HL-60 (cell line): ENCODE measurements at regions not wholly inside any gene's neighbourhood (a gene's known extent, or its start where the extent isn't known, plus 50 kb on each side); places are given as distances from the start of the nearest gene placed in this dataset.
"Not testable (repeated sequence)": the region's sequence is repeated elsewhere in the genome, so short reads cannot be mapped to it uniquely, and the experiment has no call there.

Source experiments
- DNase-seq, 2 experiments: peaks; one replicate each; pipeline ENCODE4 v3.0.0-alpha.2; 2010 to 2020; ENCODE audit warnings: low read depth in 1 of 2, low spot score in 1 of 2
- H3K27ac ChIP-seq: fragments of 250-450 bp; sonication (Bioruptor Pico); replicated peaks from 2 replicates; pipeline ENCODE4 v1.5.1; 2020; ENCODE audit warnings: mild to moderate bottlenecking, moderate library complexity
- H3K27me3 ChIP-seq: fragments of 250-450 bp; sonication (Bioruptor Pico); 2 replicates; pipeline ENCODE4 v1.5.1; 2021; ENCODE audit warnings: mild to moderate bottlenecking, moderate library complexity; ENCODE audit not compliant: insufficient read depth, poor library complexity, severe bottlenecking
- H3K4me3 ChIP-seq: replicated peaks from 2 replicates; pipeline ENCODE4 v1.5.1; 2011; ENCODE audit warnings: mild to moderate bottlenecking, control low read depth, low read length; ENCODE audit not compliant: insufficient read depth
- GABPA ChIP-seq: IDR thresholded peaks from 2 replicates; pipeline ENCODE4 v1.6.1; 2012; ENCODE audit warnings: low read depth
- POLR2AphosphoS5 ChIP-seq: IDR thresholded peaks from 2 replicates; pipeline ENCODE4 v1.6.1; 2012; ENCODE audit warnings: low read depth
- REST ChIP-seq: IDR thresholded peaks from 2 replicates; pipeline ENCODE4 v1.6.1; 2012; ENCODE audit warnings: low read depth; ENCODE audit not compliant: insufficient replicate concordance
- SPI1 ChIP-seq: IDR thresholded peaks from 2 replicates; pipeline ENCODE4 v1.6.1; 2012; ENCODE audit warnings: low read depth, mild to moderate bottlenecking, borderline replicate concordance
- TF ChIP-seq, protein P1 (sequence below): IDR thresholded peaks from one replicate; pipeline ENCODE4 v1.5.1; 2011; ENCODE audit warnings: low read length, control low read depth, inconsistent platforms; ENCODE audit not compliant: insufficient read depth

- no peak for TF ChIP-seq POLR2AphosphoS5
- no peak for TF ChIP-seq REST
- no peak for TF ChIP-seq GABPA
- TF ChIP-seq, protein P1, sequence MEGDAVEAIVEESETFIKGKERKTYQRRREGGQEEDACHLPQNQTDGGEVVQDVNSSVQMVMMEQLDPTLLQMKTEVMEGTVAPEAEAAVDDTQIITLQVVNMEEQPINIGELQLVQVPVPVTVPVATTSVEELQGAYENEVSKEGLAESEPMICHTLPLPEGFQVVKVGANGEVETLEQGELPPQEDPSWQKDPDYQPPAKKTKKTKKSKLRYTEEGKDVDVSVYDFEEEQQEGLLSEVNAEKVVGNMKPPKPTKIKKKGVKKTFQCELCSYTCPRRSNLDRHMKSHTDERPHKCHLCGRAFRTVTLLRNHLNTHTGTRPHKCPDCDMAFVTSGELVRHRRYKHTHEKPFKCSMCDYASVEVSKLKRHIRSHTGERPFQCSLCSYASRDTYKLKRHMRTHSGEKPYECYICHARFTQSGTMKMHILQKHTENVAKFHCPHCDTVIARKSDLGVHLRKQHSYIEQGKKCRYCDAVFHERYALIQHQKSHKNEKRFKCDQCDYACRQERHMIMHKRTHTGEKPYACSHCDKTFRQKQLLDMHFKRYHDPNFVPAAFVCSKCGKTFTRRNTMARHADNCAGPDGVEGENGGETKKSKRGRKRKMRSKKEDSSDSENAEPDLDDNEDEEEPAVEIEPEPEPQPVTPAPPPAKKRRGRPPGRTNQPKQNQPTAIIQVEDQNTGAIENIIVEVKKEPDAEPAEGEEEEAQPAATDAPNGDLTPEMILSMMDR: no peak
- no peak for TF ChIP-seq SPI1
- no peaks in the 10 kb centered on the region for H3K27me3 ChIP-seq
- H3K4me3 ChIP-seq: no peak overlapping the region
- no peak overlapping the region for H3K27ac ChIP-seq
- no peak for DNase-seq
Measured at GRCh38 chr10:71088054-71088453, 124.3 kb upstream of the UNC5B start.

- H3K4me3 ChIP-seq, H3K27ac ChIP-seq, DNase-seq, H3K27me3 ChIP-seq: not testable (repeated sequence)
Measured at GRCh38 chr10:71088578-71088977, 123.8 kb upstream of the UNC5B start.

- Histone ChIP-seq H3K4me3 (no peak overlapping the region), H3K27ac (no peak overlapping the region), H3K27me3 (no peaks in the 10 kb centered on the region)
- DNase-seq: no peak
- TF ChIP-seq GABPA: no peak
- TF ChIP-seq POLR2AphosphoS5: no peak
Measured at GRCh38 chr10:71089162-71089561, 123.2 kb upstream of the UNC5B start.

- H3K4me3 ChIP-seq: no peak overlapping the region
Measured at GRCh38 chr10:71090330-71090729, 122.0 kb upstream of the UNC5B start.

More at GRCh38 chr10:71090330-71090729, 122.0 kb upstream of the UNC5B start:
- no peak for TF ChIP-seq GABPA
- TF ChIP-seq, protein P1: no peak
- no peak for TF ChIP-seq POLR2AphosphoS5
- no peak for TF ChIP-seq REST
- no peak for TF ChIP-seq SPI1
- no peak for DNase-seq
- H3K27ac ChIP-seq: no peak overlapping the region
- H3K27me3 ChIP-seq: no peaks in the 10 kb centered on the region
